AG20443 (cell line): ENCODE measurements at regions not wholly inside any gene's neighbourhood (a gene's known extent, or its start where the extent isn't known, plus 50 kb on each side); places are given as distances from the start of the nearest gene placed in this dataset.
"Not testable (repeated sequence)": the region's sequence is repeated elsewhere in the genome, so short reads cannot be mapped to it uniquely, and the experiment has no call there.

Experiments used
- DNase-seq: peaks from one replicate; pipeline ENCODE4 v3.0.0; 2012; ENCODE audit warnings: low spot score, mixed read lengths

DNA sequence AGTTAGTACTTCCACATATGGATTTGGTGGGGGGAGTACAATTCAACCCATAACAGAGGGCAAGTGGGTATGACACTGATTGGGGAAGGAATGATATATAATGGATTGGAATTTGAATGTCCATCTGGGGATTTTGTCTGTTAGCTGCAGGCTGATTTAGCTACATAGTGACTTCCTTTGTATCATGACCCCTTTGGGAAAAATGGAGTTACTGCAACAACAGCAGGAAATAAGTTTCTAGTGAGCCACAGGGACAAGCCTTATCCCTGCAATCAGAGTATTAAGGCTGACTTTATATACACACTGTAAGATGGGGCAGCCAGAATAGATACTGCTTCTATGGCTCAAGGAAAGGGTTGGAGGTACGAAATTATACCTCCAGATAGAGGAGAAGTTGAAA, 404.4 kb upstream of the MEIS1 start:
- no peak for DNase-seq

- no peak for DNase-seq
These were observed 410.5 kb upstream of the MEIS1 start for GRCh38 chr2:66024391-66024790.

DNA sequence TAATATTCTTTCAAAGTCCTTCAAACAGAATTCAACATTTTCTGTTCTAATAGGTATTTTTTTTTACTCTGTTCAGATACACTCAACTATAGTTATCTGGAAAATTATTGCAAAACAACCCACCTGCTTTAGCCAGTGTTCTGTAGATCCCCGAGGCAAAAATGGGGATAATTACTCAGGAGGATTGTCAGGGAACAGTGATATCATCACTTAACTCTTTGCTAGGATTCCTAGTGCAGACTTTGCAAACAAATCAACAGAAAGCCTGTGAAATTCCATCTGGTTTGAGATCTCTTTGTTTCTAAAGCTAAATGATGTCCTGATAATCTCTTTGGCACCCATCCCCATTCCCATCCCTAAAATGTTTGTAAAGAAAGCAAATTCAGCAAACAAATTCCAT, 413.6 kb upstream of the MEIS1 start:
- no peak for DNase-seq

GRCh38 chr2:66017763-66018162, 417.2 kb upstream of the MEIS1 start:
- DNase-seq: no peak

GRCh38 chr2:66014450-66014849, 420.5 kb upstream of the MEIS1 start:
- DNase-seq: no peak

- DNase-seq: no peak
These were observed 421.5 kb upstream of the MEIS1 start for GRCh38 chr2:66013456-66013855.

GRCh38 chr2:66003931-66004330, 431.0 kb upstream of the MEIS1 start:
- DNase-seq: no peak

DNA sequence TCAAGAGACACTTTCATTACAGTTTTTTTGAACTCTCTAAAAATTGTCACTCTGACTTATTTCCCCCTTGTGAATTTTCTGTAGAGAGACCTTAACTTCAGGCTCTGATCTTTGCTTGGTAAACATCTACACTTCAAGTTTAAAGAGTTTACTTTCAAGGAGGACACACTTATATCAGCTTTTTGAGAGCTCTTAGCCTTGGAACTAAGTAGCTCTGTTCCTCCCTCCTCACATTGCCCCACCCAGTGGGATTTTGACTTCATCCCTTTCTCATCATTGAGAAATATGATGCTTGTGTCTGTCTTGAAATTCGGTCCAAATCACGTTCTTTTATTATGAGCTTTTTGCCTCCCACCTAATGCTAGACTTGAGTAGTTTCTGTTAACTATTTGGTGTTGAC, 433.4 kb upstream of the MEIS1 start:
- no peak for DNase-seq

- no peak for DNase-seq
These were observed 434.0 kb upstream of the MEIS1 start for GRCh38 chr2:66000901-66001300.

DNA sequence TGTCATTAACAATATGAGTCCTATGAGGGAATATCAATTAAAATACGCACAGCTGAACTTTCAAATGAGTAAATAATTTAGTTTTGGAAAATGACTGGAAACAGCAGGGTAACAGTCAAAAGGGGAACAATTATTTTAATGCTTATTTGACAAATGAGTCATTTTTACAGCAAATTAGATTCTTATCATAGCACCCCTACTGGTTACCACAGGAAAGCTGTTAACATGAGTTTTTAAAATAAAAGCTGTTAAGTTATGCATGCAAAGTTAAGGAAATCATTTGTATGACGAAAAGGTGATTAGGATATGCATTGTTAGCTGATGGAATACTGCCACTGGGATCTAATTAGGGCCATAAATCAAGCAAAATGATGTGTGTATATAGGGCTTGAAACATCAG, 435.1 kb upstream of the MEIS1 start:
- no peak for DNase-seq

GRCh38 chr2:65999103-65999502, 435.8 kb upstream of the MEIS1 start:
- DNase-seq: no peak

DNA sequence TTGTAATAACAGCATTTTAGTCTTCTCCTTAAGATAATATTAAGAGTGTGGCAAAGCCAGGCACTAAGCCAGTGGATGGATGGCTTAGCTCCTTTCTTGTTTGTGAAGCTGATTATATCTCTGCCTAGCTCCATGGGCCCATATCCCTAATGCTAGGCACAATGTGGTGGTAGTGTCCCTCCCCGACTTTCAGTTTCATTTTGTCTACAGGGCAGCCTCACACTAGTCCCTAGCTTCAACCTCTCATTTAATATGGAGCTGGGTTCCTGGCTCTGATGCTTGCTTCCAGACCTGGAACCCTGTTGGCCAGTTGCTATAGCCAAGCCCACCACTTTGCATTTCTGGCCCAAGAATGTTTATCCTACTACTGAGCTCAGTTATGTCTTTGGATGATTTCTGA, 437.0 kb upstream of the MEIS1 start:
- DNase-seq: no peak

DNA sequence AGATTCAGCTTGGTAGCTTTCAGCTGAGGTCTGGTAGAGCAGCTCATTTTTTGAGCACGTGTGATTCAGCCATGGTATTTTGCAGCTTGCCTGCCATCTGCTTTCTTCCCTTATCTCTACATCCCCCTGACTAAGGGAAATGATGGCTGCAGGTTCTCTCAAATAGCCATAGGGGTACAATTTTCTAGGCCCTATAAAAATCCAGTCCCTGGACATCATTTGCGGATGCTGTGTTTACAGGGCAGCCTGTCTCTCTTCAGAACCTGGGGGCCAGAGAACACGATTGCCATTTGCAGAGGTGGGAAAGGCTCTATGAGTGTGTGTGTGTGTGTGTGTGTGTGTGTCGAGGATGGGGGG, 442.7 kb upstream of the MEIS1 start:
- DNase-seq: no peak

GRCh38 chr2:65991381-65992197, 443.3 kb upstream of the MEIS1 start:
- DNase-seq: no peak

DNA sequence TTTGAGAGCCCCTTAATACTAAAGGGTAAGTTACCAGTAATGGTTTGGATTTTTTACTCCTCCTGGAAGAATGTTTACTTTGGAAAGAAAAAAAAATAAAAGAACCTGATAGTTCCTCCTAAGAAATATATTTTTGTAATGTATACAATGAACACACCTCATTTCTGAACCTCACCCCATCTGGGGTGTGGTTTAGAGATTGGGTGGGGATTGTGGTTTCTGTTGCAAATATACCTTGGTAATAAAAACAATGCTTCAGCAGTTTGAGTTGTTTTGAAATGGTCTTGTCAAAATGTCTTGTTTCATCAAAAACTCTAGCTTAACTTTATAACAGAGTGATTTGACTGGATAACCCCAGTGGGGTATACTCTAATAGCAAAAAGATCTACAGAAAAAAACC, 448.9 kb upstream of the MEIS1 start:
- no peak for DNase-seq

DNA sequence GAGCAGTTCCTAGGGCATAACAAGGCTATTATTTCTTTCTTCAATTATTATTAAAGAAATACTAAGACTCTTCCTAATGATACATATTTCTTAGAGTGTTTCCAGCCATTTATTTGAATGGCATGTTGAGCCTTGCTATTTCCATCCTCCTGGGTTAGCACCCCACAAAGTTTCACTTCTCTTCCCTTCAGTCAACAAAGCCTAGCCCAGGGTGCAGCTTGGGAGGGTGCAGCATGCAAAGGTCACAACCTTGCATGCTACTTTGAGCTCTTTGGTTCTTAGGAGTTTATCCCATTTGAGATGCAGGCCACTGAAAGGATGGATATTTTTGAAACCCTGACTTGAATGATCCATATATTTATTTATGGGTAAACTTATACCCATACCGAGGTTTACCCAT, 454.4 kb upstream of the MEIS1 start:
- no peak for DNase-seq

DNA sequence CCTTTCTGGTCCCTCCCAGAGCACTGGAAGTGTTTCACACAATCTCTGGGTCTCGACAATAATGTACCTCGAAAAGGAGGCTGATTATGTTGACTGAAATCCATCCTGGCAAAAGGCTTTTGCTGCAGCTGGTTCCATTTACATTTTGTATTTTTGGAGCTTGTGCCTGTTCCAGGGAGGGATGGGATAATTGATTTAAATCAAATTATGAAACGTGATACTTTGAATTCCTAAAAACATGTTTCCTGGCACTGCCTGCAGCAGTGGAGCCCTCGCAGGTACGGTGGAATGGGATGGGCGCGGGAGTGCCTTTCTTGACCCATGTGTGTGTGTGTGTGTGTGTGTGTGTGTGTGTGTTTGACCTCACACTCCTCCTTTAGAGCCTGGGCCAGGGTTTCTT, 455.5 kb upstream of the MEIS1 start:
- DNase-seq: no peak

GRCh38 chr2:65974067-65974723, 460.7 kb upstream of the MEIS1 start:
- DNase-seq: no peak

DNA sequence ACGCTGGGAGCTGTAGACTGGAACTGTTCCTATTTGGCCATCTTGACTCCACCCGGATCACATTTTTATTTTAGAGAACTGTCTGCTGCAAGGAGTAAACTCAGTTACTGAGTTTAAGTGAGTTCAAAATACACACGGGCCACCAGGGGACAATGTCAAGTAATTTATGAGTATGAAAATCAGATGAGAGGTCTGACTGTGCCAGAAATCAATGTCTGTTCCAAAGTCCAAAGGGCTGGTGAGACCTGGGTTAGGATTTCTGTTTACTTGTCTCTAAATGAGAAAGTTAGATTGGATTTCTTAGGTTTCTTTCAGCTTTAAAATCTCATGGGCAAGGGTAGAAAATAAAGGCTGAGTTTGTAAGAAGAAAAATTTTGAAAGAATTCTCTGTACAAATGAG, 465.8 kb upstream of the MEIS1 start:
- DNase-seq: no peak

DNA sequence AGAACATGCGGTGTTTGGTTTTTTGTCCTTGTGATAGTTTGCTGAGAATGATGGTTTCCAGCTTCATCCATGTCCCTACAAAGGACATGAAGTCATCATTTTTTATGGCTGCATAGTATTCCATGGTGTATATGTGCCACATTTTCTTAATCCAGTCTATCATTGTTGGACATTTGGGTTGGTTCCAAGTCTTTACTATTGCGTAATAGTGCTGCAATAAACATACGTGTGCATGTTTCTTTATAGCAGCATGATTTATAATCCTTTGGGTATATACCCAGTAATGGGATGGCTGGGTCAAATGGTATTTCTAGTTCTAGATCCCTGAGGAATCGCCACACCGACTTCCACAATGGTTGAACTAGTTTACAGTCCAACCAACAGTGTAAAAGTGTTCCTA, 471.6 kb upstream of the MEIS1 start:
- DNase-seq: not testable (repeated sequence)

- DNase-seq: no peak
These were observed 474.0 kb upstream of the MEIS1 start for GRCh38 chr2:65960953-65961352.

DNA sequence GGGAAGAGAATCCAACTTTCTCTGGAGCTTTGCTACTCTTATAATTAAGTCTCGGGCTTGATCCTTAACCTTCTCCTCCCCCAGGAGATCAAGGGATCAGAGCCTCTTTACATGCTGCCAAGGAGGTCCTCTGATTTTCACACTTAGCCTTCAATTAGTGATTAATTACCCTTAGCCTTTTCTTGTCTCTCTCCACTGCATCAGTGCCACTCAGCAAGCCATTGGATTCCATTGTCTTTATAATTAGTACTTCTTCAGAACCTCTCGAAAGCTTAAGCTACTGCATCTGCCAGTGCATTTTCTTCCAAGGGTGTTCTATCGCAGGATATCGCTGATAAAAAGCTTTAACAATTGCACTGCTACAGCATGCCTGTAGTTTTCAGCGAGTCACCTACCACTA, 477.0 kb upstream of the MEIS1 start:
- no peak for DNase-seq

- no peak for DNase-seq
These were observed 477.5 kb upstream of the MEIS1 start for GRCh38 chr2:65957454-65957853.

DNA sequence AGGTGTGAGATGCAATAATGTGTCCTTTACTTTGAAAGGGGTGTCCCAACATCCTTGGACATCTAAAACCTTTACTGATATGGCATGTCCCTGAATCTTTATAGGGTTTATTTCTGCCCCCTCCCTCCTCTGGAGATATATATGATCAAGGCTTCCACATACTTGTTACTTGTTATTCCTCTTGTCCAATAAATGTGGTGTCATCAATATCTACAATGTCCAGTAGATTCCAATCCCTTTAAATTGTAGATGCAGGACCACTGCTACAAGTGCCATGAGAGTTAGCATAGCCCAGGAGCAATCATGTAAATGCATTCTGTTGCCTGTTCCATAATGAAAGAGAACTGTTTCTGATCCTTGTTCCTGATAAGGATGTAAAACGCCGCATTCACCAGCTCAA, 479.7 kb upstream of the MEIS1 start:
- DNase-seq: no peak
